OCI-M2 (cell line): ENCODE measurements at regions not wholly inside any gene's neighbourhood (a gene's known extent, or its start where the extent isn't known, plus 50 kb on each side); places are given as distances from the start of the nearest gene placed in this dataset.
"Not testable (repeated sequence)": the region's sequence is repeated elsewhere in the genome, so short reads cannot be mapped to it uniquely, and the experiment has no call there.

Experiments used
- DNase-seq: peaks from one replicate; lab custom pipeline; 2025; ENCODE audit not compliant: unreplicated experiment; lab: John Stamatoyannopoulos, UW

GRCh38 chr2:75833386-75833785 is 122.7 kb upstream of the GCFC2 start:
- DNase-seq = no peak

- DNase-seq = no peak
Measured at GRCh38 chr2:75828826-75829225, 118.1 kb upstream of the GCFC2 start.

DNA sequence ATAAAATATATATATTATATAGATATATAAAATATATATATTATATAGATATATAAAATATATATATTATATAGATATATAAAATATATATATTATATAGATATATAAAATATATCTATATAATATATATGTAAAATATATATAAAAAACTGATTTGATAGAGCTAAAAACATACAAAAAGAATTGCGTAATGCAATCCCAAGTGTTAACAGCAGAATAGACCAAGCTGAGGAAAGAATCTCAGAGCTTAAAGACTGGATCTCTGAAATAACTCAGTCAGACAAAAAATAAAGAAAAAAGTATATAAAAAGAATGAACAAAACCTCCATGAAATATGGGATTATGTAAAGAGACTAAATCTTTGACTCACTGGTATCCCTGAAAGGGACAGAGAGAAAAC is 112.8 kb upstream of the GCFC2 start:
- not testable (repeated sequence) for DNase-seq

DNA sequence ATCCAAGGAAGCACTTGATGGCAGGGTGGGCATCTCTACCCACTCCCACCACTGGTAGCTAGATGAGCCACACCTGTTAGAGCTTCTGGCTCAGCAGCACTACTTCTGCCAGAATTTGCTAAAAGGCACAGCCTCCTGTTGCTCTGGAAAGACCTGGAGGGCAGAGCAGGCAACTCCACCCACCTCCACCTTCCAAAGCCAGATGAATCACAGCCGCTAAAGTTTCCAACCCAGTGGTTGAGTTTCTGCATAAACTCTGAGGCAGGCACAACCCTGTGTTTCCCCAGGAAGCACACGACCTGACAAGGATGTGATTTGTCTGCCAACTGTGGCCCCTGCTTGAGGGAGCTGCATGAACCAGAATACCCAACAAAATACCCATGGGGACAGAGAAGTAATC is 111.6 kb upstream of the GCFC2 start:
- DNase-seq = no peak

DNA sequence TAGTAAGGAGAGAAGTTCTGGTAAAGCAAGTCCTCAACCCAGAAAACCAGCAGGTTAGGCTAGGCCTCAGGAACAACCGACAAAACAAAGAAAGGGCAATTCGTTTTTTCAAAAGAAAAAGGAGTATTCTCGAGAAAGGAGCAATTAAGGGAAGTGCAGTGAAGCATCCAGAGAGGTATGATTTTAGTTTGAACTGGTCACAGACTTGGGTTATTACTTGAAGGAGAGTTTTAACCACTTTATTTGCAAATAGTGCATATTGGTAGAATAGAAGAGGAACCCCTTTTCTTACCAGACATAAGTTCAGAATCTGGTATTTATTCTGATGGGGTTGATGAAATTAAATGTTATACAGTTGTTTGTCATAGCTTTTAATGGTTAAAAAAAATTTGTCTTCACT is 110.0 kb upstream of the GCFC2 start:
- no peak for DNase-seq

GRCh38 chr2:75810611-75811330 is 100.1 kb upstream of the GCFC2 start:
- DNase-seq = no peak

- no peak for DNase-seq
Measured at GRCh38 chr2:75808793-75809535, 98.2 kb upstream of the GCFC2 start.

- DNase-seq = no peak
Measured at GRCh38 chr2:75807992-75808391, 97.3 kb upstream of the GCFC2 start.

GRCh38 chr2:75801234-75801982 is 90.7 kb upstream of the GCFC2 start:
- DNase-seq = no peak

GRCh38 chr2:75800456-75800855 is 89.7 kb upstream of the GCFC2 start:
- no peak for DNase-seq

DNA sequence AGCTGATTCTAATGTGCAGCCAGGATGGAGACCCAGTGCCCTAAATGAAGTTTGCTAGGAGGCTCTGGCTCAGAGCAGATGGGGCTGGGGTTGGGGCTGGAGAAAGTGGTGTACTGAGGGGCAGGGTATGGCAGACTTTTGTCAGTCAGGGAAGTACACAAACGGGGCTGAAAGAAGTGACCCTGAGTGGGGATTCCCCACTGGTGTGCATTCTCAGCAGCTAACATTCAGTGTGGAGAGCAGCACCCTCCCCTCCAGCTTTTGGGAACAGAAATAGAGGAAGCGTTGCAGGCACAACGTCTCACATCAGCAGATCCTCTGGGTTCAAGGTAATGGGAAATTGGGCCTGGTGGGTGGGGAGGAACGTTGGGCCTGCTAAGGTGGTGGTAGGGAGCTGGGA is 89.1 kb upstream of the GCFC2 start:
- no peak for DNase-seq

GRCh38 chr2:75798569-75798968 is 87.9 kb upstream of the GCFC2 start:
- DNase-seq = no peak

- no peak for DNase-seq
Measured at GRCh38 chr2:75792996-75793395, 82.3 kb upstream of the GCFC2 start.

DNA sequence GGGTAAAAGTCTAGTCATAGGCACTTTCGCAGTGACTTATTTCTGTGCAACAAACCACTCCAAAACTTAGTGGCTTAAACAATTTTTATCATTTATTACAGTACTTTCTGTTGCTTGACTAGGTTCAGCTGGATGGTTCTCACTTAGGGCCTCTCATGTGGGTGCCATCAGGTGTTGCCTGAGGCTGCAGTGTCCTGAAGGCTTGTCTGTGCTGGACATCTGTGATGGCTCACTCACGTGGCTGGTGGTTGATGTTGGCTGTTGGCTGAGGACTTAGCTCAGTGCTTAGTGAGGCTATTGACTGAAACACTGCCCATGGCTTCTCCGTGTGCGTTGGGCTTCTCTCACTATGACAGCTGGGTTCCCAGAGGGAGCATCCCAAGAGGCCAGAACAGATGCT is 81.4 kb upstream of the GCFC2 start:
- DNase-seq = no peak

GRCh38 chr2:75790814-75791467 is 80.2 kb upstream of the GCFC2 start:
- DNase-seq = no peak

DNA sequence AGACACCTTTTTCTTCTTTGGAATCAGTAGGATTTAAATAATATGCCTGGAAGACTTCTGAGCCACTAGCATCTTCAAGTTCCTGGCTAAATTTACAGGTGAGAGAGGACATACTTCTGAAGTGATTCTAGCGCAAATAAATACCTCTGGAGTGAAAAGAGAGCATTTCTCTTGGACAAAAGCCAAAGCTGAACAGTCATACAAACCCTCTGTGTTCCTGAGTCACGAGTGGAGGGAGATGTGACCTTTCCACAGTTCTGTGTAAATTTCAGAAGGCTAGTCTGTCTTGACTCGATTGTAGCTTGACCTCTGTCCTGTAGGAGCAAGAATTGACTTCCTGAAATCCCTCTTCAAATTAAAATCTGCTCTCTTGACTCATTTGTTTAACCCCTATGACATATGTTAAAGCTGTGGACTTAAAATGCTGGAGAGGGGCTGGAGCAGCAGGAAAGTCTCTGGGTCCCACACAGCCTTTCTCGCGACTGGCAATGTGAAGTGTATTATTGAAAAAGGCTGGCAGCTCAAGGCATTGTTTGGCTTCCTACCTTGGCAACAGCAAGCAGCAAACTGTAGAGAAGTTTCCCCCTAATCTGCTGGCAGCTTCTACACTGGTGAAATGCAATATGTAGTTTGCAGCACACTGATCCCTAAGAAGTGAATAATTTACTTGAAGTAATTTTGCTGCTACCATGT is 79.6 kb upstream of the GCFC2 start:
- DNase-seq = no peak

DNA sequence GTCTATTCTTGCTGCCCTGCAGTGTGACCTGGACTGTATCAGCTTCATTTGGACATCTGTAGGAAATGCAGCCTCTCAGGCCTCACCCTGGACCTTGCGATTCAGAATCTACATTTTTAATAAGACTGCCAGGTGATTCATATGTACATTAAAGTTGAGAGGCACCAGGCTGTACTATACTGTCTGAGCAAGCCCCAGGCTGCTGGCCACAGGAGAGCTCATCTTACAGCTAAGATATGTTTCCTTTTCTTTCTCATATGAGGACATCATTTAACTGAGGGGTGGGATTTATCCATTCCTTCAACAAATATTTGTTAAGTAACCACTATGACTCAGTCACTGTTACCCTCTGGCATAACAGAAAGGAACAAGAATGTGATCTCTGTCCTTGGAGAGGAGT is 78.2 kb upstream of the GCFC2 start:
- DNase-seq = no peak

- no peak for DNase-seq
Measured at GRCh38 chr2:75788154-75788553, 77.4 kb upstream of the GCFC2 start.

DNA sequence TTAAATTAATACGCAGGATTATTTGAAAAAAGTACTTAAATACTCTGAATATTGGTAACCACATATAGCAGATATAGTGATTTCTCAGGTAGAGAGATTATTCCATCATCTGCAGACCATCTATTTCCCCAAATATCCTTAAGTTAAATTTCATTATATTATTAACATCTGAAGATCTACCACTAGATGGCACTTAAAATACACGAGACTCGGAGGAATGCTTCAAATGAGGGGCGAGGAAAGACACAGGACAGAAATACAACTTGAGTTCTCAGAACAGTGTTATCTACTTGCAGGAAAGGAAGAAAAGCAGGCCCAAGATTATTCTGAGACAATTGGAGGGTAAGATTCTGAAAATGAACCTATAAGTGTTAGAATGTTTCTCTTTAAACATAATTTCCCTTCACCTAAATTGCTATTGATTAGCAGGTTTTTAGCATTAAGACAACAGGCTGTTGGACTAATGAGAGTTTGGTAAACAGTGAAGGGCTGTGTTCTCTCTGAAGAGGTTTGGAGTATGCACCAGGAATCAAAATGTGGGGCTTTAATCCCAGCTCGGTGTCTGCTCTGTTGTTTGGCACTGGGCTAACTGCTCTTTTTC is 76.9 kb upstream of the GCFC2 start:
- no peak for DNase-seq

DNA sequence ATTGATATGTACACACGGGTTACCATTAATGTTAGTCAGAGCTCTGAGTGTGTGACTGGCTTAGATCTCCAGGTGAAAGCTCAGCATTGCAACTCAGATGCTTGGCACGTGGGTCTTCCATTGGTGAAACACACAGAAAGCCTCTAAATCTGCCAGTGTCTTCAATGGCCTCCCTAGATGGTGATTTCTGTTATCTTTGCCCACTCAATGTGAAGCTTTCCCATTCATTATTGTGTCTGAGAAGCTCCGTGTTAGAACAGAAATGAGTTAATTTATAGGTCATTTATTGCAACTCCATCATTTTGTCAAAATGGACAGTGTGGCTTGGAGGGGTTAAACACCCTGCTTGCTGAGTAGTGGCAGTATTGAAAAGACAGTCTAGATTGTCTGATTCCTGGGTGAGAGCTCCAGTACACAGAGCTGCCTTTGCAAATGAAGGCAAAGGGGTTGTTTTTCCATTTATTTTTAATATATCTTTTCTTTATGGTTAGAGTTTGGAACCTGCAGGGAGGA is 64.7 kb upstream of the GCFC2 start:
- no peak for DNase-seq
